ENCODE measurements at regions not wholly inside any gene's neighbourhood (a gene's known extent, or its start where the extent isn't known, plus 50 kb on each side); places are given as distances from the start of the nearest gene placed in this dataset.

- H3K79me1 ChIP-seq (ENCODE audit: low read depth in 1 of 2, low read length in 2 of 2) = no peaks in the 10 kb centered on the region
- ATAC-seq (ENCODE audit: low read depth) (no peak), DNase-seq (no peak)
- CTCF ChIA-PET = no interaction called here
- H3K36me3 ChIP-seq (ENCODE audit: control insufficient read depth, insufficient read depth, low read length) = no peaks in the 10 kb centered on the region
- H2AFZ ChIP-seq (replicated peaks; ENCODE audit: low read length, poor library complexity) = no peak overlapping the region
- H3K9ac ChIP-seq (ENCODE audit: low read depth, low read length) = no peak overlapping the region
- TF ChIP-seq SMC3 (IDR thresholded peaks at IDR 0.05; ENCODE audit: low read depth, low read length) (no peak), POLR2A (IDR thresholded peaks at IDR 0.05; ENCODE audit: low read depth, low read length) (no peak), RFX5 (IDR thresholded peaks at IDR 0.05; ENCODE audit: low read depth, low read length) (no peak), ELK1 (IDR thresholded peaks at IDR 0.05; ENCODE audit: borderline replicate concordance, low read depth, low read length) (no peak)
- no TSS peak for BruUV-seq (replicated peaks)
- no peak overlapping the region for H3K18ac ChIP-seq (ENCODE audit: low read depth, low read length)
- H3K27me3 ChIP-seq (ENCODE audit: control insufficient read depth, insufficient read depth, low read length) = peaks cover 24% of the 10 kb centered on the region
- no peak overlapping the region for H3K27ac ChIP-seq (ENCODE audit: insufficient read depth, low read length)
- H2BK120ac ChIP-seq (ENCODE audit: low read depth, low read length) = no peak overlapping the region
- dilution Hi-C loops (cut with HindIII; ENCODE audit: low sequenced_read_pairs, unreplicated experiment) (no loop called here), intact Hi-C loops (cut with micrococcal nuclease) (loop anchor here (10.0 kb wide), 1 partner anchor 653 kb away; no protein-coding TSS in a partner anchor), in situ Hi-C loops (cut with MboI; ENCODE audit: low sequenced_read_pairs) (no loop called here)
- H4K91ac ChIP-seq (ENCODE audit: insufficient read depth, low read depth, low read length) = no peak overlapping the region
- H2BK5ac ChIP-seq (ENCODE audit: low read depth, low read length, poor library complexity, severe bottlenecking) = no peak overlapping the region
- no peak overlapping the region for H3K14ac ChIP-seq (replicated peaks; ENCODE audit: low read depth, low read length)
- H2AK5ac ChIP-seq (ENCODE audit: low read depth, low read length) = no peak overlapping the region
- no peak overlapping the region for H4K5ac ChIP-seq (ENCODE audit: low read depth, low read length)
- POLR2A ChIA-PET (ENCODE audit: unreplicated experiment) = no interaction called here
- no peak overlapping the region for H3K4ac ChIP-seq (ENCODE audit: low read depth, low read length)
- no peak overlapping the region for H2AK9ac ChIP-seq (replicated peaks; ENCODE audit: low read depth, low read length, poor library complexity)
- H4K20me1 ChIP-seq (ENCODE audit: insufficient read depth, low read length) = no peaks in the 10 kb centered on the region
- no peak overlapping the region for H3K4me2 ChIP-seq (ENCODE audit: low read depth, low read length)
- no peak overlapping the region for H4K8ac ChIP-seq (ENCODE audit: low read depth in 2 of 2, low read length in 2 of 2)
- WGBS, 2 experiments (ENCODE audit: extremely low coverage in 2 of 2, insufficient read length in 1 of 2) = 80% methylated on average over 4 of the region's 7 CpGs; no CpG with 5 or more reads in 1 of the 2 experiments
- no peak overlapping the region for H3K4me3 ChIP-seq (ENCODE audit: insufficient read depth, low read depth, low read length)
- no peaks in the 10 kb centered on the region for H3K9me3 ChIP-seq (ENCODE audit: control insufficient read depth, insufficient read depth, low read length)
- H2BK15ac ChIP-seq (ENCODE audit: low read depth, low read length) = no peak overlapping the region
- no peaks in the 10 kb centered on the region for H3K4me1 ChIP-seq (ENCODE audit: control insufficient read depth, insufficient read depth, low read length)
- H3K9me1 ChIP-seq (ENCODE audit: insufficient read depth, low read length) = no peaks in the 10 kb centered on the region
- H2BK20ac ChIP-seq (ENCODE audit: low read depth, low read length) = no peak overlapping the region
- no peak overlapping the region for H3K23ac ChIP-seq (ENCODE audit: low read depth, low read length)
- no peak overlapping the region for H3K56ac ChIP-seq (ENCODE audit: extremely low read depth, insufficient read depth, low read length)
Observed at GRCh38 chrX:107547621-107548020, 80.7 kb upstream of the PRPS1 start.
